ENCODE measurements at regions not wholly inside any gene's neighbourhood (a gene's known extent, or its start where the extent isn't known, plus 50 kb on each side); places are given as distances from the start of the nearest gene placed in this dataset.

DNA sequence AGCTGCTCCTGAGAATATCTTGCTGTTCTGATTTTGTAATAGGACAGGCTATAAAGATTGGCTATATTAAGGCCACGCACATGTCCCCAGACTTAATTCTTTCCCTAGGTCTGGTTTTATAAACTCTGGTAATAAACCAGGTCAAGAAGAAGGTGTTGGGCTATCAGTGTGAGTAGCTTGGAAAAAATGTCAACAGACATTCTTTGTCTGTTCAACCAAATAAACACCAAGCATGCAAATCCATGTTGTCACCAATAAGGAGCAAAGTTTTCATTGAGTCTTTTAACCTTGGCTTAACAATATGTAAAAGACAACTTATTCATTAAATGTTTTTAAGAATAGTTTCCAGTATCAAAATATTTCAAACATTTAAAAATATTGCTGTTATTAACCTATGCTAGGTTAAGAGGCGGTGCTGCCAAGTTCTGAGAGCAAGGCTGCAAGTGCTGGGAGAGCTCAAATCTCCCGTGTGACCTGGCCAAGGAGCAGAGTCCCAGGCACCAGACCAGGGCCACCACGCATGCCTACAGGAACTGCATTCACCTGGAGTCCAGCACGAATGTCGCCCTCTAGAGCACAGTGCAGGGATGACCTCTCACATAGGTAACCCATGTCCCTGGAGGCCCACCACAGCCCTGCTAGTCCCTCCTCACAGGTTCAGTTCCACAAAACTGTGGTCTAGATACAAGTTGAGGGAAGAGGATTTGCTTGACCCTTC lies 120.5 kb upstream of the POU3F3 start:
- TF ChIP-seq CTCF (IDR thresholded peaks at IDR 0.05) (no peak), POLR2A (IDR thresholded peaks at IDR 0.05) (no peak), POLR2AphosphoS5 (IDR thresholded peaks at IDR 0.05) (no peak)
